Ishikawa (cell line): ENCODE measurements at regions not wholly inside any gene's neighbourhood (a gene's known extent, or its start where the extent isn't known, plus 50 kb on each side); places are given as distances from the start of the nearest gene placed in this dataset.

ENCODE experiments used
- CEBPB ChIP-seq: IDR thresholded peaks from 2 replicates; pipeline ENCODE4 v1.6.1; 2012
- CREB1 ChIP-seq: IDR thresholded peaks from 2 replicates; pipeline ENCODE4 v1.6.1; 2012; ENCODE audit warnings: low read depth
- EGR1 ChIP-seq: IDR thresholded peaks from 2 replicates; pipeline ENCODE4 v1.6.1; 2012
- EP300 ChIP-seq: IDR thresholded peaks from 2 replicates; pipeline ENCODE4 v1.6.1; 2012; ENCODE audit warnings: borderline replicate concordance
- FOXM1 ChIP-seq: IDR thresholded peaks from 2 replicates; pipeline ENCODE4 v1.6.1; 2012; ENCODE audit warnings: low read depth, borderline replicate concordance
- MAX ChIP-seq: IDR thresholded peaks from 2 replicates; pipeline ENCODE4 v1.6.1; 2012
- NFIC ChIP-seq: IDR thresholded peaks from 2 replicates; pipeline ENCODE4 v1.6.1; 2012
- RAD21 ChIP-seq: IDR thresholded peaks from 2 replicates; pipeline ENCODE4 v1.6.1; 2012; ENCODE audit warnings: low read depth
- REST ChIP-seq: IDR thresholded peaks from 2 replicates; pipeline ENCODE4 v1.6.1; 2012; ENCODE audit warnings: low read depth, mild to moderate bottlenecking
- TAF1 ChIP-seq: IDR thresholded peaks from 2 replicates; pipeline ENCODE4 v1.6.1; 2012; ENCODE audit warnings: low read depth, mild to moderate bottlenecking
- TCF12 ChIP-seq: IDR thresholded peaks from 2 replicates; pipeline ENCODE4 v1.6.1; 2012; ENCODE audit warnings: low read depth
- TEAD4 ChIP-seq: IDR thresholded peaks from 2 replicates; pipeline ENCODE4 v1.6.1; 2012
- YY1 ChIP-seq: IDR thresholded peaks from 2 replicates; pipeline ENCODE4 v1.6.1; 2012; ENCODE audit warnings: low read depth
- ZBTB7A ChIP-seq: IDR thresholded peaks from 2 replicates; pipeline ENCODE4 v1.6.1; 2012; ENCODE audit warnings: low read depth
- TF ChIP-seq, protein P1 (sequence below): IDR thresholded peaks from 2 replicates; pipeline ENCODE4 v1.6.1; 2012

GRCh38 chr13:97520061-97520460 lies 86.1 kb downstream of the RAP2A start:
- TF ChIP-seq, protein P1, sequence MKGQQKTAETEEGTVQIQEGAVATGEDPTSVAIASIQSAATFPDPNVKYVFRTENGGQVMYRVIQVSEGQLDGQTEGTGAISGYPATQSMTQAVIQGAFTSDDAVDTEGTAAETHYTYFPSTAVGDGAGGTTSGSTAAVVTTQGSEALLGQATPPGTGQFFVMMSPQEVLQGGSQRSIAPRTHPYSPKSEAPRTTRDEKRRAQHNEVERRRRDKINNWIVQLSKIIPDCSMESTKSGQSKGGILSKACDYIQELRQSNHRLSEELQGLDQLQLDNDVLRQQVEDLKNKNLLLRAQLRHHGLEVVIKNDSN, result no peak
- TF ChIP-seq TEAD4 (no peak), ZBTB7A (no peak), NFIC (no peak)

GRCh38 chr13:97520866-97521265 lies 86.9 kb downstream of the RAP2A start:
- TF ChIP-seq NFIC (no peak), CEBPB (no peak), TAF1 (no peak), CREB1 (no peak), ZBTB7A (no peak), EGR1 (no peak), MAX (no peak), TEAD4 (no peak), FOXM1 (no peak), YY1 (no peak), RAD21 (no peak), REST (no peak), TCF12 (no peak), EP300 (no peak)
- TF ChIP-seq, protein P1, result no peak

DNA sequence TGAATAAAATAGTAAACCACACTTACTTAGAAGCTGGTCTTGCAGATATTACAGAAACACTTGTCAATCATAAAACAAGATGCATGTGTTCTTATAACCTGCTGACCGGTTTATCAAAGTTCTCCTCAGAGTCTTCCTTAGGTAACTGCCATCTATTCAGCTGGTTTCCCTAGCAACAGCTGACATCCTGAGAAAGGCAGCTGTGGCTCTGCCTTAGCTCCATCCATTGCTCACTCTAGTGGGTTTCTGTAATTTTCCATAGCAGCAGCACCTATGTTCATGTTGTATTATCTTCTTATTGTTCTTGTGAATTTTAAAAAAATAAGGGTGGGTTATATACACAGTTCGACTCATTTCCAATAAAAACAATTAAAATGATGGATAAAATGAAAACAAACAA lies 87.8 kb downstream of the RAP2A start:
- TF ChIP-seq RAD21 (no peak), CREB1 (no peak)

DNA sequence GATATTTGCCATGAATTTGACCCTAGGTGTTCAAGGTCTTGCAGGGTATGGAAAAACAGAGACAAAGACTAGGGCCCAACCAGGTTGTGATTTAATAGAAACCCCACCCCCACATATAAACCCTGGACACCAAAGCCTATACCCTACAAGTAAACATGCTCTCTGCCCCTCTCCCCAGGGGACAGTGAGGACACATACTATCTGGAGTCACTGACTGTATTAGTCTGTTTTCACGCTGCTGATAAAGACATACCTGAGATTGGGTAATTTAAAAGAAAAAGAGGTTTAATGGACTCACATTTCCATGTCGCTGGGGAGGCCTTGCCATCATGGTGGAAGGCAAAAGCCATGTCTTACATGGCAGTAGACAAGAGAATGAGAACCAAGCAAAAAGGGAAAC lies 88.3 kb downstream of the RAP2A start:
- TF ChIP-seq TEAD4 (no peak), YY1 (no peak), REST (no peak)

GRCh38 chr13:97526556-97526955 lies 92.6 kb downstream of the RAP2A start:
- no peak for TF ChIP-seq CREB1
- TF ChIP-seq RAD21, result no peak
- TF ChIP-seq NFIC, result no peak
- no peak for TF ChIP-seq TAF1
- TF ChIP-seq EP300, result no peak
- no peak for TF ChIP-seq EGR1
- no peak for TF ChIP-seq ZBTB7A
- no peak for TF ChIP-seq FOXM1

GRCh38 chr13:97528518-97528917 lies 94.5 kb downstream of the RAP2A start:
- TF ChIP-seq TCF12 (no peak), RAD21 (no peak), EP300 (no peak), NFIC (no peak), FOXM1 (no peak), TAF1 (no peak), CEBPB (no peak), TEAD4 (no peak), REST (no peak), CREB1 (no peak), EGR1 (no peak), ZBTB7A (no peak), MAX (no peak), YY1 (no peak)
- TF ChIP-seq, protein P1, result no peak
